ENCODE measurements at regions not wholly inside any gene's neighbourhood (a gene's known extent, or its start where the extent isn't known, plus 50 kb on each side); places are given as distances from the start of the nearest gene placed in this dataset.

DNA sequence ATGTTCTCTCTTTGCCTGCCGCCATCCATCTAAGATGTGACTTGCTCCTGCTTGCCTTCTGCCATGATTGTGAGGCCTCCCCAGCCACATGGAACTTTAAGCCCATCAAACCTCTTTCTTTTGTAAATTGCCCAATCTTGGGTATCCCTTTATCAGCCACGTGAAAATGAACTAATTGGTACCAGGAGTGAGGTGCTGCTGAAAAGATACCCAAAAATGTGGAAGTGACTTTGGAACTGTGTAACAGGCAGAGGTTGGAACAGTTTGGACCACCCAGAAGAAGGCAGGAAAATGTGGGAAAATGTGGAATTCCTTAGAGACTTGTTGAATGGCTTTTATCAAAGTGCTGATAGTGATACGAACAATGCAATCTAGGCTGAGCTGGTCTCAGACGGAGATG is 694.9 kb downstream of the FRK start:
- H3K4me3 ChIP-seq (ENCODE audit: low read length): no peak overlapping the region
- TF ChIP-seq ZNF274 (IDR thresholded peaks at IDR 0.05; ENCODE audit: low read depth, low read length): no peak

DNA sequence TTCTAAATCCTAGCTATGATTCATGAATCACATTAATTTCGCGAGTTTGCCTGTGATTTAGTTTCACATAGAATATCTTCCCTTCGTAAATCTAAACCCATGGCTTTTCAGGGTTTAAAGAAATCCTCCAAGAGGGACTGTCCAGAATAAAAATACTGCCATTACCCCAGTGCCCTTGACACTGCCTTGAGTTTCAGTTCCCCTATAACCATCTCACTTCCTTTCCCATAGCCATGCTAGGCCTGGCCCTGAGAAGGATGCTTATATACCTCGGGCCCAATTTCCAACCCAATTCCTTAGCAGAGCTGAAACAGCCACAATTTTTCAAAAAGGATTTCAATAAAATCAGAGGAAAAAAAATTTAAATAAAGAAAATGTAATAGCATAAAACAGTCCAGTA is 697.3 kb downstream of the FRK start:
- no peak for TF ChIP-seq ZNF274 (IDR thresholded peaks at IDR 0.05; ENCODE audit: low read depth, low read length)
- no peak overlapping the region for H3K4me3 ChIP-seq (ENCODE audit: low read length)

DNA sequence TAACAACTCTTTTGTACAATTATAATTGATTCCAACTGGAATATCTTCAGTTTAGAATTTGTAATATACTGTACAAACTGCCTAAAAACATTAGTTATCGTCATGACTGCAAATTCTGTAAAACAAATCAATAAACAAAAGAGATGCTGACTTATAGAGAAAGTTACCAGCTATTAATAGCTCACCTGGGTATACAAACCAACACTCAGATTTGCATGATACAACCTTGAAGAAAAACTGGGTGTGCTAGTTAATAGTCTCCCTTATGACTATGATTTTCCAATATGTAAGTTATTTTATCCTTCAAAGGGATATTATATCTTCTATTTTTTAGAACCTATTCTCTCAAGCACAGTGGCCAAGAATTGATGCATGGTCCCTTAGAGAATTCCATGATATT is 698.5 kb downstream of the FRK start:
- no peak for TF ChIP-seq ZNF274 (IDR thresholded peaks at IDR 0.05; ENCODE audit: low read depth, low read length)
- no peak overlapping the region for H3K4me3 ChIP-seq (ENCODE audit: low read length)

DNA sequence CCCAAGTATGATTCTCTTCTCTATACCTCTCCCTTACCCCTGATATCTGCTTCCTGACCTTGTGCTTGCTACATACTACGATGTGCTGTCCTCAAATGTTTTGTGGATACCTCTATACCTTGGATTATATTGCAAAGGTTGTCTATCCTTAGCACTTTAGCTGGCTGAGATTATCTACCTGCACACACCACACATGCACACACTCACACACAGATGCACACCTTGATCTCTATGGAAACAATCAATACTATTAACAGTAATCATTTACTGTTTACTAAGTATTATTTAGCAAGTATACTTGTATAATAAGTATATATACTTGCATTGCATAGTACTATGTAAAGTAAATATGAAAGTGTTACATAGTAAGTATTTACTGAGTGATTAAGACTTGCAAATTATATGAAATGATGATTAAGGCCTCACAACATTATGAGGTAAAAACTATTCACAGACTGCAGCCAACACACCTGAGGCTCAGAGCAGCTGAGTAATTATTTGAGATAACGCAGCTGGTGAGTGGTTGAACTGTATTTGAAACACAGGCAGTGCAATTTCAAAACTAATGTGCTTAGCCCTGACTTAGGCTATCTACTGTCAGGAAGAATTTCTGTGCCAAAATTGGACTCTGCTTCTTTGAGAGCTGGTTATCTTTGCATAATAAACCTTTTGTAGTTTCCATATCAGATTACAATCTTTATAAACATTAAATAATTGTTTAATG is 699.9 kb downstream of the FRK start:
- no peak for TF ChIP-seq ZNF274 (IDR thresholded peaks at IDR 0.05; ENCODE audit: low read depth, low read length)
- no peak overlapping the region for H3K4me3 ChIP-seq (ENCODE audit: low read length)

DNA sequence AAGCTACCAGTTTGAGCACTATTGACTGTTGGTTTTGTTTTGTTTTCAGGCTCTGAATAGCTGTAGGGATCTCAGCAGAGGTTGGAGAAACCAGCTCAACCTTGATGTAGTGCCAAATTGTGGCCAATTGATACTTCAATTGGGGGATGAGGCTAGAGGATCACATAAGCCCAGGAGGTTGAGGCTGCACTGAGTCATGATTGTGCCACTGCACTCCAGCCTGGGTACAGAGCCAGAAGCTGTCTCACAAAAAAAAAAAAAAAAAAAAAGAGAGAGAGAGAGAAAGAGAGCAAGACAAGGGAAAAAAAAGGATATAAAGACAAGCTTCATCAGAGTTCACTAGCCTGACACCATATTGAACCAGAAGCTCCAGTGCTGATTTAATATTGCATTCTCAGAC is 702.1 kb downstream of the FRK start:
- no peak for TF ChIP-seq ZNF274 (IDR thresholded peaks at IDR 0.05; ENCODE audit: low read depth, low read length)
- H3K4me3 ChIP-seq (ENCODE audit: low read length): no peak overlapping the region

DNA sequence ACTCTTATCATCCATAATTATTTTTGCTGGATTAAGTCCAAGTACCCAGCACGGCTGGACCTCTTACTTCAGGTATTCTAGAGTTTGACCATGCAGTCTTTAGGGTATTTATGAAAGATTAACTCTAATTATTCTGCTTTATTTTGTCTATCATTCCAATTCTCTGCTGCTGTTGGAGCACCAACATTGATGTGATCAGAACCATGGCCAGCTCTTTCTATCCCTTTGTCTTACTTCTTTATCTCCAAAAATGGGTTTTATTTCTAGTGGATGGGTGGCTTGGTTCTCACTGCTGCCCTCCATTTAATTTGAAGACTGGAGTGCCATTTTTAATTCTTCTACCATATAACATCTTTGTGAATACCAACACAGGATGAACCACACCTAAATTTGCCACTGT is 704.3 kb downstream of the FRK start:
- no peak overlapping the region for H3K4me3 ChIP-seq (ENCODE audit: low read length)
- no peak for TF ChIP-seq ZNF274 (IDR thresholded peaks at IDR 0.05; ENCODE audit: low read depth, low read length)

DNA sequence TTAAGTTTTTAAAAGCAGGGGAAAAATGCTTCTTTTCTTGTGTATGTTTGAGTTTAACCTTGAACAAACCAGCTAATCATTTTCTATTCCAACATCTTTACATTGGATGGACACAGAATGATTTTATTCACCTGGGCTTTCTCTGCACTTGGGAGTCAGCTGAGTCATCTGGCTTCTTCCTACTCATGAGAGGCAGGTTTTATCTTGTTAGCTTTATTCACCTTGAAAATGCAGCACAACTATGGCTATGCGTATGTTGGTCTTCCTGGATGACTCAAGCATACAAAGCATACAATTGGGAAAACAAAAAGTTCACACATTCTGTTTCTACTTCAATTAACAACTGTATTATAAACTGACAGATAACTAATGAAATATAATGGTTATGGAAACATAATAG is 737.7 kb downstream of the FRK start:
- no peak overlapping the region for H3K4me3 ChIP-seq (ENCODE audit: low read length)
- no peak for TF ChIP-seq ZNF274 (IDR thresholded peaks at IDR 0.05; ENCODE audit: low read depth, low read length)

DNA sequence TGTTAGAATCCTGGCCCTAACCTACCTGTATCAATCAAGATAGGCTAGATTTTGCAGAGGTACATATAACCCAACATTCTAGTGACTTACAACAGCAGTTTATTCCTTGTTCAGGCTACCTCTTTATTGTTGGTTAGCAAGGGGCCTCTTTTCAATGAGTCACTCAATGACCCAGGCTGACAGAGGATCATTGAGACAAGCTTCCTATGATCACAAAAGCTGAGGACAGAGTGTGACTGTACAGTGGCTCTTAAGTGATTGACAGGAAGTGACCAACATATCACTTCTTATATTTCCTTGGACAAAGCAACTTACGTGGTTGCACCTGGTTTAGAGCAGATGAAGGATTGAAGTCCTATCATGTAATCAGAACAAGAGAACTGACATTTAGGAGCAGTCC is 740.9 kb downstream of the FRK start:
- H3K4me3 ChIP-seq (ENCODE audit: low read length): no peak overlapping the region
- no peak for TF ChIP-seq ZNF274 (IDR thresholded peaks at IDR 0.05; ENCODE audit: low read depth, low read length)

DNA sequence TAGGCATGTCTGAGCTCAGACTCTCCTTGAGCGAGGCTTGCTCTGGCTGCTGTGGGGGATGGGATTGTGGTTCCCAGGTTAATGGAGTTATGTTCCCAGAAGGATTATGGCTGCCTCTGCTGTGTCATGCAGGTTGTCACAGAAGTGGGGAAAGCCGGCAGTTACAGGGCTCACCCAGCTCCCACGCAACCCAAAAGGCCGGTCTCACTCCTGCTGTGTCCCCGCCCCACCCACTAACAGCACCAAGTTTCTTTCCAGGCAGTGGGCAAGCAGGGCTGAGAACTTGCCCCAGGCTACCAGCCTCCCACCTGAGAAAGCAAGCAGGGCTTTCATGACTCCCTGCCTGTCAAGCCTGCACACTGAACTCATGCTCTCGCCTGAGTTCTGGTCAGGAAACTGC is 750.5 kb downstream of the FRK start:
- no peak overlapping the region for H3K4me3 ChIP-seq (ENCODE audit: low read length)
- no peak for TF ChIP-seq ZNF274 (IDR thresholded peaks at IDR 0.05; ENCODE audit: low read depth, low read length)

DNA sequence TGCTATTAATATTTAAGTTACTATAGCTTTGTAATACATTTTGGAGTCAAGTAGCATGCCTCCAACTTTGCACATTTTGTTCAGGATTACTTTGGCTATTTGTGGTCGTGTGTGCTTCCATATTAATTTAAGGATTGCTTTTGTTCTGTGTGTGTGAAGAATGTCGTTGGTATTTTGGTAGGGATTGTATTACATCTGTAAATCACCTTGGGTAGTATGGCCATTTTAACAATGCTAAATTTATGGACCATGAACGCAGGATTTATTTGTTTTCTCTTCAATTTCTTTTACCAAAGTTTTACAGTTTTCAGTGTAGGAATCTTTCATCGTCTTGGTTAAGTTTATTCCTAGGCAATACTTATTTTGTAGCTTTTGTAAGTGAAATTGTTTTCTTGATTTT is 758.0 kb downstream of the FRK start:
- TF ChIP-seq ZNF274 (IDR thresholded peaks at IDR 0.05; ENCODE audit: low read depth, low read length): no peak
- no peak overlapping the region for H3K4me3 ChIP-seq (ENCODE audit: low read length)

DNA sequence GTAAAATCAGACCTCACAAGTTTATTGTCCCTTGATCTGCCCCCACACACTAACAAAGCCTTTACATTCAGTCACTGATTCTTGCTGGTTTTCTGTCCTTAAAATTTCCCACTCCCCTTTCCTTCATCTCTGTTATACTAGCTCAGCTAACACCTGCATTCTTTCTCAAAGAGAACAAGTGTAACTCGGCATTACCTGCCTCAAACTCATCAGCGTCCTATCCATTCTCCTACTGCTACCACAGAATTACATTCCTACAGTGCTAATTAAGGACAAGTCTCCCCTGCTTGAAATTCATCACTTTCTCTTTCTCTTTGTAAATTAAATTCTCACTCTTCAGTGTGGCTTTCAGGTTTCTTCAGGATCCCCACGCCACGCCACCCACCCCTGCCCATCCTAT is 773.2 kb downstream of the FRK start:
- TF ChIP-seq ZNF274 (IDR thresholded peaks at IDR 0.05; ENCODE audit: low read depth, low read length): no peak
- no peak overlapping the region for H3K4me3 ChIP-seq (ENCODE audit: low read length)

DNA sequence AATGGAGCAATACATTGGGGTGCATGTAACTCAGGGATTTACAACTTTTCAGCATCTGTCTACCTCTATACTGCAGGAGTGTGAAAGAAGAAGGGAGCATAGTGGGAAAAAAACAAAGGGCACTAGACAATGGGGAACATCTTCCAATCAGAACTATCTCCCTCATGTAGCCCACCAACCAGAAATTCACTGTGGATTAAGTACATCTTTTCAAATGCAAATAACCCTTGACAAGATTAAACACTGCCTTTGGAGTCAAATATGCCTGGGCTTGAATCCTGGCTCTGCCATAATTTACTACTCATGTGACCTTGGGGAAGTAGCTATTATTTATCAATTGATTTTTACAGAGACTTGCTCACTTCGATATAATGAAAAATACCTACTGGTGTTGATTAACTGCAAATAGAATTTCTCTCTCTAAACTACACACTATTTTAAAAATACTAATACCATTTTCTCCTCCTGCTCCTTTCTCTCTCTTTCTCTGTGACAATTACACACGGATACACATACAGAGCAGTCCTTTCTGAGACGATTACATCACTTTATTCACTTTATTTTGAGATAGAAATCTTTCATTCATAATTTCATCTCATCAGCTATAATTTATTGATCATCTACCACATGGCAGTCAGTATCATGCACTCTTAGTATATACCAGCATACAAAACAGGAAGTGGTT is 783.7 kb downstream of the FRK start:
- H3K4me3 ChIP-seq (ENCODE audit: low read length): no peak overlapping the region
- no peak for TF ChIP-seq ZNF274 (IDR thresholded peaks at IDR 0.05; ENCODE audit: low read depth, low read length)

DNA sequence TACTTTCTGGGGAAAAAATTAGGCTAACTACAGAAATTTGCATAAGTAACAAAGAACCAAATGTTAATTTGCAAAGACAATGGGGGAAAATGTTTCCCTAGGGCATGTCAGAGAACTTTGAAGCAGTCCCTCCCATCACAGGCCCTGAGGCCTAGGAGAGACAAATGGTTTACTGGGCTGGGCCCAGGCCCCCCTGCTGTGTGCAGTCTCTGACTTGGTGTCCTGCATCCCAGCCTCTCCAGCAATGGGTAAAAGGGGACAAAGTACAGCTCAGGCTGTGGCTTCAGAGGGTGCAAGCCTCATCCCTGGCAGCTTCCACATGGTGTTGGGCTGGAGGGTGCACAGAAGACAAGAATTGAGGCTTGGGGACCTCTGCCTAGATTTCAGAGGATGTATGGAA is 788.4 kb downstream of the FRK start:
- no peak overlapping the region for H3K4me3 ChIP-seq (ENCODE audit: low read length)
- no peak for TF ChIP-seq ZNF274 (IDR thresholded peaks at IDR 0.05; ENCODE audit: low read depth, low read length)

DNA sequence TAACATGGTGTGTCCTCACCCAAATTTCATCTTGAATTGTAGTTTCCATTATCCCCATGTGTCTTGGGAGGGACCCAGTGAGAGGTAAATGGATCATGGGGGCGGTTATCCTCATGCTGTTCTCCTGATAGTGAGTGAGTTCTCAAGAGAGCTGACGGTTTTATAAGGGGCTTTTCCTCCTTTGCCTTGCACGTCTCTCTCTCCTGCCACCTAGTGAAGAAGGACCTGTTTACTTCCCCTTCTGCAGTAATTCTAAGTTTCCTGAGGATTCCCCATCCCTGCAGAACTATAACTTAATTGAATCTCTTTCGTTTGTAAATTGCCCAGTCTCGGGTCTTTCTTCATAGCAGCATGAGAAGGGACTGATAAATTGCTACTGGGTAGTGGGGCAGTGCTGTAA is 789.3 kb downstream of the FRK start:
- H3K4me3 ChIP-seq (ENCODE audit: low read length): no peak overlapping the region
- TF ChIP-seq ZNF274 (IDR thresholded peaks at IDR 0.05; ENCODE audit: low read depth, low read length): no peak

DNA sequence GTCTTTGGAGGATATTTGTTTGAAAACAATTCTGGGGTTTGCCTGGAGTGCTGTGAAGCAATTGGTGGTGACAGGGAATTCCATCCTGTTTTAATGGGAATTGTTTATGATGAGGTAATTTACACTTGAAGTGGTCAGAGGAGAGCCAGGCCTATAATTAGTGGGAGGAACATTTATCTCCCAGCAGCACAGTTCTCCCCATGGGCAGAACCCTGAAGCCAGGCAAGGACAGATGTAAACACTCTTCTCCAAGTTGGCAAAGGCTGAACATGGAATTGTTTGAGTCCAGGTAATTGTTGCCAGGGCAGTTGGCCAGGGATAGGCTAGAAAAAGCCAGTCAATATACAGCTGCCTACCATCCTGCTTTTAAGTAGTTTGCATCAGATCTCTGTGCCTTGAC is 789.7 kb downstream of the FRK start:
- no peak overlapping the region for H3K4me3 ChIP-seq (ENCODE audit: low read length)

DNA sequence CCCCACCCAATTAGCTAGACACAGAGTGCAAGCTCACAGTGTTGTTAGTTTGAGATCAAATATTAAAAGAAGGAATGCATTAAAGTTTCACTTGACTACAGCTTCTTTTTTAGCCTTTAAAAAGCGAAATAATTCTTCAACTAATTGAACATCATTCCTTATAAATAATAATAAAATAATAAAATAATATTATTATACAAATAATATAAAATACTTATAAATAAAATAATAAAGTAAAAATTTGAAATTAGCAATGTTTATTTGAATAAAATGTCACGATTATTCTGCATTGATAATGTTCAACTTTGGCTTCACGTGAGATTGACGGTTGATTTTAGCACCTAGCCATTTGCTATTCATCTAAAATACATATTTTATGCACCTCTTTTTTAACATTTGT is 819.3 kb downstream of the FRK start:
- H3K4me3 ChIP-seq (ENCODE audit: low read length): no peak overlapping the region
- no peak for TF ChIP-seq ZNF274 (IDR thresholded peaks at IDR 0.05; ENCODE audit: low read depth, low read length)

More for the DNA sequence above, 789.7 kb downstream of the FRK start:
- TF ChIP-seq ZNF274 (IDR thresholded peaks at IDR 0.05; ENCODE audit: low read depth, low read length): no peak
